Transverse colon (tissue), 4 donors: ENCODE measurements at regions not wholly inside any gene's neighbourhood (a gene's known extent, or its start where the extent isn't known, plus 50 kb on each side); places are given as distances from the start of the nearest gene placed in this dataset.

Source experiments
- DNase-seq: peaks from one replicate; pipeline ENCODE4 v3.0.0-alpha.2; 2019
- H3K27ac ChIP-seq, 4 donors: fragments of 200-600 bp; sonication (generic); 2 replicates each; pipeline ENCODE4 v1.5.1; 2016 to 2018; ENCODE audit warnings: inconsistent platforms in 4 of 4
- H3K27me3 ChIP-seq: fragments of 200-600 bp; sonication (generic); 2 replicates; pipeline ENCODE4 v1.5.1; 2017; ENCODE audit warnings: inconsistent platforms
- H3K36me3 ChIP-seq, 4 donors: fragments of 200-600 bp; sonication (generic); 2 replicates each; pipeline ENCODE4 v1.5.1; 2017 to 2019; ENCODE audit warnings: inconsistent platforms in 4 of 4
- H3K4me1 ChIP-seq, 4 donors: fragments of 200-600 bp; sonication (generic); 2 replicates each; pipeline ENCODE4 v1.5.1; 2017 to 2020; ENCODE audit warnings: inconsistent platforms in 4 of 4
- H3K4me3 ChIP-seq, 4 donors: fragments of 200-600 bp; sonication (generic); 1 replicate in 1 of 4; 2 replicates in 3 of 4; pipeline versions ENCODE4 v1.5.1 to v1.6.1; 2017 to 2019; ENCODE audit warnings: inconsistent platforms in 4 of 4
- H3K9me3 ChIP-seq, 2 donors: fragments of 200-600 bp; sonication (generic); 2 replicates each; pipeline ENCODE4 v1.5.1; 2017 to 2019; ENCODE audit warnings: inconsistent platforms in 2 of 2
- EP300 ChIP-seq: sonication (generic); formaldehyde crosslinking; IDR thresholded peaks from one replicate; pipeline ENCODE4 v1.6.1; 2017; ENCODE audit warnings: antibody characterized with exemption, low read depth
- POLR2A ChIP-seq: fragments of 450-650 bp; IDR thresholded peaks from one replicate; pipeline ENCODE4 v1.6.1; 2016; ENCODE audit warnings: antibody characterized with exemption, mild to moderate bottlenecking, moderate library complexity
- POLR2AphosphoS5 ChIP-seq, 3 donors: sonication (generic); formaldehyde crosslinking; IDR thresholded peaks; one replicate each; pipeline ENCODE4 v1.6.1; 2016; ENCODE audit warnings: antibody characterized with exemption in 3 of 3
- WGBS, 2 donors: methylation state at CpG; one replicate each; pipeline ENCODE4 v1.1.5; 2018; ENCODE audit warnings: low coverage in 1 of 2; 5-methylcytosine and 5-hydroxymethylcytosine counted together
- in situ Hi-C, 4 donors: fragments of 200-750 bp; cut with MboI; loops; one replicate each; pipeline versions ENCODE4 v1.15.0 to v1.15.1; 2017; ENCODE audit warnings: low sequenced_read_pairs in 3 of 4, low pct_ligation_motif_present in 1 of 4, low pct_unique_long_range_greater_than_20kb in 1 of 4
- intact Hi-C: fragments of 100-400 bp; cut with DNase I; formaldehyde crosslinking; loops from one replicate; pipeline ENCODE4 v1.15.1; 2023; ENCODE audit warnings: low total_unique reads
- TF ChIP-seq, protein P1 (sequence below), 5 experiments: fragments of 200-600 bp in 3 of 5; fragments of 450-650 bp in 2 of 5; sonication (generic) in 3 of 5; IDR thresholded peaks; 1 replicate in 2 of 5; 2 replicates in 3 of 5; pipeline ENCODE4 v1.5.1; 2016 to 2017; ENCODE audit warnings: antibody characterized with exemption in 5 of 5, inconsistent platforms in 3 of 5, mild to moderate bottlenecking in 2 of 5, moderate library complexity in 1 of 5

DNA sequence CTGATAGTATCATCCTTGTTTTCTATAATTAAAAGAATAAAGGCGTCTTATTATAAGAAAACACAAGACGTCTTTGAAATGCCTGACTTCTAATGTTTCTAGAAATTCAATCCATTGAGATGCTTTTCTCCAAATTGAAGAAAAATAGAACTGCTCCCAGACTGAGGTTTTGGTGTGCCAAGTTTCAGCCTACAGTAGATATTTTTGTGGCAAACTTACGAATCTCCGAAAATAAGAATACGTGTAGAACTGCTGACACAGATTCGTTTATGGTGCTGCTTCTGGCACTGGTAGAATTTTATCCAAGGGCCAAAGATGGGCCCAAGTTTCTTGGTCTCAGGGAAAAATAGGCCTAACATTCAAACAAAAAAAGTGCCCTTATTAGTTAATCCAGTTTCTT, 554.5 kb upstream of the NR5A2 start:
- Histone ChIP-seq H3K36me3 (no peaks in the 10 kb centered on the region), H3K27ac (no peak overlapping the region), H3K9me3 (no peaks in the 10 kb centered on the region), H3K4me3 (no peak overlapping the region), H3K4me1 (no peaks in the 10 kb centered on the region), H3K27me3 (no peaks in the 10 kb centered on the region)
- 87 to 89% methylated on average over 6 of the region's 6 CpGs for WGBS, 2 donors
- in situ Hi-C loops: no loop called here
- TF ChIP-seq, protein P1, sequence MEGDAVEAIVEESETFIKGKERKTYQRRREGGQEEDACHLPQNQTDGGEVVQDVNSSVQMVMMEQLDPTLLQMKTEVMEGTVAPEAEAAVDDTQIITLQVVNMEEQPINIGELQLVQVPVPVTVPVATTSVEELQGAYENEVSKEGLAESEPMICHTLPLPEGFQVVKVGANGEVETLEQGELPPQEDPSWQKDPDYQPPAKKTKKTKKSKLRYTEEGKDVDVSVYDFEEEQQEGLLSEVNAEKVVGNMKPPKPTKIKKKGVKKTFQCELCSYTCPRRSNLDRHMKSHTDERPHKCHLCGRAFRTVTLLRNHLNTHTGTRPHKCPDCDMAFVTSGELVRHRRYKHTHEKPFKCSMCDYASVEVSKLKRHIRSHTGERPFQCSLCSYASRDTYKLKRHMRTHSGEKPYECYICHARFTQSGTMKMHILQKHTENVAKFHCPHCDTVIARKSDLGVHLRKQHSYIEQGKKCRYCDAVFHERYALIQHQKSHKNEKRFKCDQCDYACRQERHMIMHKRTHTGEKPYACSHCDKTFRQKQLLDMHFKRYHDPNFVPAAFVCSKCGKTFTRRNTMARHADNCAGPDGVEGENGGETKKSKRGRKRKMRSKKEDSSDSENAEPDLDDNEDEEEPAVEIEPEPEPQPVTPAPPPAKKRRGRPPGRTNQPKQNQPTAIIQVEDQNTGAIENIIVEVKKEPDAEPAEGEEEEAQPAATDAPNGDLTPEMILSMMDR (IDR thresholded peaks at IDR 0.05): no peak
- TF ChIP-seq EP300 (no peak), POLR2AphosphoS5 (IDR thresholded peaks at IDR 0.05) (no peak), POLR2A (no peak)
- no peak for DNase-seq
- intact Hi-C loops: no loop called here

DNA sequence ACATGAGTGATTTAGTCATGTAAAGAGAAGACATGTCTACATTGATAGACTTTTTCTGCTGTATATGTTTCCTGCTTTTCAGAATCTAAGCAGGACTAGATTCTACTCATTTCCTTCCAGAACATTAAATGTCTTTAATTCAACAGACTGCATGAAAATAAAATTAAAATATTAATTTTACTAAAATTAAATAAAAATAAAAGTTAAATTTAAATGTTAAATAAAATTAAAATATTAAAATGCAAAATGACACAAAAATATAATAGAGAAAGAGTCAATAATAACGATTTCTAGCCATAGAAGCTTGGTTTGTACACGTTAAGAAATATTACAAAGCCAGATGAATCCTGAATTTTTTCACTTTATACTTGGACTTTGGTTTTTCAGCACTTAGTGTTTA, 552.8 kb upstream of the NR5A2 start:
- Histone ChIP-seq H3K4me3 (no peak overlapping the region), H3K27me3 (no peaks in the 10 kb centered on the region), H3K27ac (no peak overlapping the region), H3K9me3 (no peaks in the 10 kb centered on the region), H3K4me1 (no peaks in the 10 kb centered on the region), H3K36me3 (no peaks in the 10 kb centered on the region)
- intact Hi-C loops (no loop called here), in situ Hi-C loops (no loop called here)
- DNase-seq: no peak
- 33 to 64% methylated on average over 1 to 2 of the region's 2 CpGs for WGBS, 2 donors
- TF ChIP-seq POLR2A: no peak
- no peak for TF ChIP-seq POLR2AphosphoS5 (IDR thresholded peaks at IDR 0.05)
- TF ChIP-seq EP300: no peak
- TF ChIP-seq, protein P1 (IDR thresholded peaks at IDR 0.05): no peak

DNA sequence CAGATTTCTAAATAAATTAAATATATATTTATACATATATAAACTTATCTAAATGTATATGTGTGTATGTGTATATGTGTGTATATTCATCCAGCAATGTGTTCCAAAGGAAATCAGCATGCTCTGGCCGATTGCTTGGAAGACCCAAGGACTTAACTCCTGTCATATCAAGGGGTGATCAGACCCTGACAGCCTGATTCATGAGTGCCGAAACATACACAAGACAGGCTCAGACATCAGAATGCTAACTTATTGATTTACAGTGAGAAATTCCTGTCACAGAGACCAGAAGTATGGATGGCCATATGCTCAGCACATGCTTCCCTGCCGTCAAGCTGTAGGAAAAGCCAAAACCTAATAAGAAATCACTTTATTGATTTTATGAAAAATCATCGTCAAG, 545.1 kb upstream of the NR5A2 start:
- H3K27ac ChIP-seq: no peak overlapping the region
- H3K36me3 ChIP-seq: no peaks in the 10 kb centered on the region
- intact Hi-C loops: no loop called here
- in situ Hi-C loops: no loop called here
- H3K27me3 ChIP-seq: no peaks in the 10 kb centered on the region
- no peak for DNase-seq
- WGBS, 2 donors: 92 to 100% methylated on average over 4 of the region's 4 CpGs
- no peaks in the 10 kb centered on the region for H3K4me1 ChIP-seq
- no peak overlapping the region for H3K4me3 ChIP-seq
- no peaks in the 10 kb centered on the region for H3K9me3 ChIP-seq
- TF ChIP-seq POLR2AphosphoS5 (IDR thresholded peaks at IDR 0.05): no peak
- no peak for TF ChIP-seq EP300

DNA sequence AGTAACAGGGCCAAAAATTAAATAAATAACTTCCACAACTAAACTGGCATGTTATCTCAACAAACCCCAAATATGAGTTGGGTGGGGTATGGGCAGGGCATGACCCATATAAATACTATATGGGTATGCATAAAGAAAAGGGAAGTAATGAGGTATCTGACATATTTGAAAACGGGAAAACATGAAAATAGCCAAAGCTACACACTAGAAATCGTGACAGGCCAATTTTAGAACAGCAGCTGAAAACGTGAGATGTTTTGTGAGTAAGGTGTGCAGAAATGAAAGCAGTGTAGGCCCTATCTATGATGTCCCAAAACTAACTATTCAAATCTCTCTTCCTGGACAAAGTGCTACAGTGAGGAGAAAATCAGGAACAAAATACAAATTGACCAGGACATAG, 537.9 kb upstream of the NR5A2 start:
- 56 to 70% methylated on average over 3 of the region's 3 CpGs for WGBS, 2 donors
- Histone ChIP-seq H3K27me3 (no peaks in the 10 kb centered on the region), H3K9me3 (no peaks in the 10 kb centered on the region), H3K27ac (no peak overlapping the region), H3K36me3 (no peaks in the 10 kb centered on the region), H3K4me3 (no peak overlapping the region), H3K4me1 (no peaks in the 10 kb centered on the region)
- in situ Hi-C loops (no loop called here), intact Hi-C loops (no loop called here)
- DNase-seq: no peak
- TF ChIP-seq POLR2A: no peak
- TF ChIP-seq, protein P1 (IDR thresholded peaks at IDR 0.05): no peak
- no peak for TF ChIP-seq EP300
- no peak for TF ChIP-seq POLR2AphosphoS5 (IDR thresholded peaks at IDR 0.05)

DNA sequence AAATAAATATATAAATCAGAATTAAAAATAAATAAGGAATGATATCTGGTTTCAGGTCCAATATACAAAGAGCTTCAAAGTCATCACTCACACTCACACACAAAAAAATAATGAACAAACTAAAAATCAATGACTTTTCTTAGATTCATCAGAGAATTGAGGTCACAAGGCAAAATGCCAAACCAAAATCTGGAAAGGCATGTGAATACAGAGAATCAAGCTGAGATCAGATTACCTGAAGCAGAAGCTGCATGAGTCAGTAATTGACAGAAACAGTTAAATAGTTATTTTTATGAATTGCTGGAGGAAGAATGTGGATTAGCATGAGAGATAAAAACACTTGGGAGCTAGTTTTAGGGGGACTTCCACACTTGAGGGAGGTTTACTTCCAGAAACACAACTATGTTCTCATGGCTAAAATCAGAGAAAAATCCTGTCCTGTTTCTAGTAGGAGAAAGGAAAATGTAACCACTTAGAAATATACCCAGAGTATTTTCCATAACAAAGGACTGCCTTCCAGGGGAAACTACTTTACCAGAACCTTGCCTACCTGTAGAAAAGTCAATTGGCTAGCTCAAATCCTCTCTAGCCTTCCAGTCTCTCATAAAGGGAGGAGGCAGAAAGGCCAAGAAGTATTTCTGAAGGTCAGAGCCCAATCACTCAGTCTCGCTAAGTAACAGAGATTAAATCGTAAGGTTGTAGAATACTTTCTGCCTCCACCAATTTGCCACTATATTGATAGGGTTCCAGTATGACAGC, 536.6 kb upstream of the NR5A2 start:
- intact Hi-C loops (no loop called here), in situ Hi-C loops (no loop called here)
- WGBS, 2 donors: 85 to 100% methylated on average over 1 to 2 of the region's 2 CpGs
- H3K27ac ChIP-seq: no peak overlapping the region
- H3K4me1 ChIP-seq: no peaks in the 10 kb centered on the region
- no peak for DNase-seq
- H3K36me3 ChIP-seq: no peaks in the 10 kb centered on the region
- TF ChIP-seq POLR2A (no peak), POLR2AphosphoS5 (IDR thresholded peaks at IDR 0.05) (no peak), EP300 (no peak)
- TF ChIP-seq, protein P1 (IDR thresholded peaks at IDR 0.05): no peak
- H3K27me3 ChIP-seq: no peaks in the 10 kb centered on the region
- H3K9me3 ChIP-seq: peaks cover 0 to 3% of the 10 kb centered on the region in 2 donors
- no peak overlapping the region for H3K4me3 ChIP-seq
